ENCODE measurements at regions not wholly inside any gene's neighbourhood (a gene's known extent, or its start where the extent isn't known, plus 50 kb on each side); places are given as distances from the start of the nearest gene placed in this dataset.

DNA sequence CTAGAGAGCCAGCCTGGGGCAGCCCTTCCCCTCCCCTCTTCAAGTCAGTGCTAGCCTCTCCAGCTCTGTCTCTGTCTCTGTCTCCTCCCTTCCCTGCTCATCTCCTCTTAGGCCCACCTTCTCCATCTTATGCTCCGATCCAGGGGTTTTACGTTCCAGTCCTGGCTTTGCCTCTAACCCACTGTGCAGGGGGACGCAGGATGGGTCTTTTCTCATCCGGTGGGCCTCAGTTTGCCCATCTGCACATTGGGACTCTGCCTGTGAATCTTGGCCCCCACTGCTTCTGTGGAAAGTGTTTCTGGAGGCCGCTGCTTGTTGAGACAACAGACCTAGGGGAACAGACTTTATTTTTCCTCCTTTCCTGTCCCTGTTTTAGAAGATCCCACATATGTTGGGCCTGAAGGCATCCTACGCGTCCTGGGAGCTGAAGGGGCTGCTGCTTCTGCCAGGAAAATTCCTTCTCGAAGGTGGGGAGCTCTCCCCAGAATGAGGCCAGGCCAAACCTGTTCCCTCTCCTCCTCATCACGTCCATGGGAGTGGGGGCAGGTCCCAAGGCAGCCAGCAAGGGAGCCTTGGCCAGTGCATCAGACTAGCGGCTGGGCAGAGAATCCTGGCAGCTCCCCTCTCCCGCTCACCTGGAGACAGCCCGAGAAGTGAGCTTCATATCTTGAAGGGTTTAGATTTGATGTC, 99.5 kb upstream of the CSF3R start:
- FAIRE-seq (no peak), DNase-seq (ENCODE audit: low spot score) (no peak)

DNA sequence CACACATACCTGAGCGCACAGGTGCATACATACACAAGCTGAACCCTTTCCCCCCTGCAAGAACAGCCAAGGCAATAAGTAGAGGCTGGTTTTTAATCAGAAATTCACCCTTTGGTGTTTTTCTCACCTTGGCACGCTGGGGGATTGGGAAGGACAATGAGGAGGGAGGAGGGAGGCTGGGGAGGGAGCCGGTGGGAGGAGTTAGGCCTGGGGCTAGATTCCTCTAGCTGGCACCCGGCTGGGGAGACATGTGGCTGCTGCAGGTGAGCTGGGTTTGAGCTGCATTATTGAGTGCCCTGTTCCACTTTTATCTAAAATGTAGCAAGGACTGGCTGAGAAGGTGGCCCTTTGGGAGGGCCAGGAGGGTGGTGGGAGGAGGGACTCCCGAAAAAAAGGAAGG, 97.8 kb upstream of the CSF3R start:
- no peak for DNase-seq (ENCODE audit: low spot score)

DNA sequence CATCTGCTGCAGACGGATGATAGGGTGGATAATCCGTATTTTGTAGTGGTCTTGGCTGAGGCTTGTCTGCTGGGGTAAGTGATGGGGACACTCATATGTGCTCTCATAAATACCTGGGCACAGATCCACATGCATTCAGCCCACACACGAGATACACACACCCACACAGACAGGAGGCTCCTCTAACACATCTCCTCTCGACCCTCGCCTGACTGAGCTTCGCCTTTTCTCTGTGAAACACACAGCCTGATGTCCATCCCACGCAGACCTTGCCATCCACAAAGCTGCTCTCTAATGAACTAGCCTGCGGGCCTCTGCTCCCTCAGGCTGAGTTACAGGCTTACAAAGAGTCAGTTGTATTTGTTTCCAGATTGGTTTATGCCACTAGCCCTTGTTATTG, 96.3 kb upstream of the CSF3R start:
- DNase-seq (ENCODE audit: low spot score) (no peak), FAIRE-seq (no peak)

More for the DNA sequence above, 97.8 kb upstream of the CSF3R start:
- no peak for FAIRE-seq

DNA sequence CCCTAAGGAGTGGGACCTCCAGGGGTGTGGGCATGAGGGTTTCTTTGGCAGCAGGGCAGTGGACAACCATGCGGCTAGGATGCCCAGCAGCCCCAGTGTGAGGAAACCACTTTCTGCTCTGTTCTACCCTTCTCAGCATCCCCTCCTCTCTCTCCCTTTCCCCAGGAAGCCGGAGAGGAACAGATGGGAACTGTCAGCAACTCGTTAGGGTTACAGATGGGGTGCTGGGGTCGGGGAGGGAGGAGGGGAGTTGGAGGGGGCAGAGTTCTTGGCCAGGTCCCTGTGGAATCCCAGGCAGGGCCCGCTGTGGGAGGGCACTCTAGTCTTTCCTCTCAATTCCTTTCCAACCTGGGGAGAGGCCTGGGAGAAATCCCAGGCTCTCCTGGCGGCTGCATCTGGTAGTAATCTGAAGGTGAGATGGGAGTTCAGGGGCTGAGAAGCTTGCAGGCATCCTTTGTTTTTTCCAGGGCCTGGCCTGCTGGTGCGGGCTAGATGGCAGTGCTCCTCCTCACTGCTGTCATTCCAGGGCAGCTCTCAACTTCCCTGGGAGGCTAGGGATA, 93.9 kb upstream of the CSF3R start:
- DNase-seq (ENCODE audit: low spot score) (no peak), FAIRE-seq (no peak)

DNA sequence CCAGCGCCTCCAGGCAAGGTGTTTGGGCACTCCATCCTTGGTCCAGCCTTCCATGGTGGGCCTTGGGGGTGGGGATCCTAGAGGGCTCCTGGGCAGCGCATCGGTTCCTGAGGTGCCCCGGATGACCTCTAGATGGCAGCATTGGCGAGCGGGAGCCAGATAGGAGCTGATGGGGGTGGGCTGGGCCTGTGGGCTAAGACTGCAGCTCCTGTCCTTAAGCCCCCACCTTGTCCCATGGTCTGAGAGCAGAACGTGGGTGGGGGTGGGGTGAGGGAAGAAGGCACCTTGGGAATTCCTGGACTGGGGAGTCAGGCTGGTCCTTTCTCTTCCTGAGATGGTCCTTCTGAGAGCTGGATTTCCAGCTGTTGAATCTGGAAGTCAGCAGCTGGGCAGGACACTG, 93.4 kb upstream of the CSF3R start:
- no peak for DNase-seq (ENCODE audit: low spot score)
- no peak for FAIRE-seq

DNA sequence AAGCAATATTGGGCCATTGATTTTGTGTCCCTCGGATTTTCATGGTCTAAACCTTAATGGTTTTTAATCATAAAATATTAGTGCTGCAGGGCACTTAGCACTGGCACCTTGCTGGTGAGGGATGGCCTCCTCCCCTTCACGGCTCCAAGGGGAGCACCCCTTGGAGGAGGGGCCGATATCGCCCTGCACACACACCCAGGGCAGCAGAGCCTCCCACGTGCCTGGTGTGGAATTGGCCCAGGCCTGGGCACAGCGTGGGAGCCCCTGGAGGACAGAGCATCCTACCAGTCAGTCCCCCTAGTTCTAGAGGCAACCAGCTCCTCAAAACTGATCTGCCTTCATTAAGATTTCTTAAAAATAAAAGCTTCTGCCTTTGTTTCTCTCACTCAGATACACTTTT, 90.7 kb upstream of the CSF3R start:
- DNase-seq (ENCODE audit: low spot score) (no peak), FAIRE-seq (no peak)

DNA sequence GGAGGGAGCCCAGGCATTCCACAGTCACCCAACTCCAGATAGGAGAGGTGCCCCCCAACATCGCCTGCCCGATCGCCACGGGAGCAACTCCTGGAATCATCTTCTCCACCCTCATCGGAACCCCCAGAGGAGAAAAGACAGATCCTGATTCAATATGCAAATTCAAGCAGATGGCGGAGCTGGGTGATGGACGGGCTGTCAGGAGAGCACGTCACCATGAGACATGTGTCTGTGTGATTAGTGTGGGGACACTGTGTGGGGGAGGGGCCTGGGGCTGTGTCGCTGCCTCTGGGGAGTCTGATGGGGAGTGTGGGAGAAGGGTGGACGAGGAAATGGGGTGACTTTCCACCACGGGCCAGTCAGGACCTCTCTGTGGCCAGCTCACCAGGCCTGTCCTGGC, 90.2 kb upstream of the CSF3R start:
- no peak for DNase-seq (ENCODE audit: low spot score)

DNA sequence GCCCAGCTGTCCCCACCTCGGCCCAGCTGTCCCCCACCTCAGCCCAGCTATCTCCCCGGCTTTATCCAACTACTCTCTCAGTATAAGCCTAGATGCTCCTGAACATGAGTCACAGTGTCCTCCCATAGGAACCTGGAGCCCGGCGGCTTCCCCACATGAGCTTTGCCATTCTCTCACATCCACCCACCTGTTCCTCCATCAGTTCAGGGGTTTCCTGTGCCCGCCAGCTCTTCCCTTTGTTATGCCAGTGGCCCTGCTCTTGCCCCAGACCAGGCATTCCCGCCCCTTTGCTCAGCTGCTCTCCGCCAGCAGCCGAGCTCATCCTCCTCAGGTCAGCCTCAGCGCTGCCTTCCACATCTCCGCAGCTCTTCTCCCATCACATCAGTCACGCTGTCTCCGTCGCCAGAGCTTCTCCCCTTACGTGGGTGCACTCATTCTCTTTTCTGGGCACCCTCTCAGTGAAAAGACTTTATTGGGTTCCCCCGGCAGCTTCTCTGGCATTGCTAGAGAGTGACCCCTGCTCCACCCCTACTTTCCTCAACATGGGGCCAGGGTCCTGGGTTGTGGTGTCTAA, 89.5 kb upstream of the CSF3R start:
- DNase-seq (ENCODE audit: low spot score) (no peak), FAIRE-seq (no peak)

More for the DNA sequence above, 90.2 kb upstream of the CSF3R start:
- FAIRE-seq = no peak

DNA sequence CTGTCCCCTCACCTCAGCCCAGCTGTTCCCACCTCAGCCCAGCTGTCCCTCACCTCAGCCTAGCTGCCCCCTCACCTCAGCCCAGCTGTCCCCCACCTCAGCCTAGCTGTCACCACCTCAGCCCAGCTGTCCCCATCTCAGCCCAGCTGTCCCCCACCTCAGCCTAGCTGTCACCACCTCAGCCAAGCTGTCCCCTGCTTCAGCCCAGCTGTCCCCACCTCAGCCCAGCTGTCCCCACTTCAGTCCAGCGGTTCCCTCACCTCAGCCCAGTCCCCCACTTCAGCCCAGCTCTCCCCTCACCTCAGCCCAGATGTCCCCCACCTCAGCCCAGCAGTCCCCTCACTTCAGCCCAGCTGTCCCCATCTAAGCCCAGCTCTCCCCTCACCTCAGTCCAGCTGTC, 88.4 kb upstream of the CSF3R start:
- DNase-seq (ENCODE audit: low spot score) (no peak), FAIRE-seq (no peak)

DNA sequence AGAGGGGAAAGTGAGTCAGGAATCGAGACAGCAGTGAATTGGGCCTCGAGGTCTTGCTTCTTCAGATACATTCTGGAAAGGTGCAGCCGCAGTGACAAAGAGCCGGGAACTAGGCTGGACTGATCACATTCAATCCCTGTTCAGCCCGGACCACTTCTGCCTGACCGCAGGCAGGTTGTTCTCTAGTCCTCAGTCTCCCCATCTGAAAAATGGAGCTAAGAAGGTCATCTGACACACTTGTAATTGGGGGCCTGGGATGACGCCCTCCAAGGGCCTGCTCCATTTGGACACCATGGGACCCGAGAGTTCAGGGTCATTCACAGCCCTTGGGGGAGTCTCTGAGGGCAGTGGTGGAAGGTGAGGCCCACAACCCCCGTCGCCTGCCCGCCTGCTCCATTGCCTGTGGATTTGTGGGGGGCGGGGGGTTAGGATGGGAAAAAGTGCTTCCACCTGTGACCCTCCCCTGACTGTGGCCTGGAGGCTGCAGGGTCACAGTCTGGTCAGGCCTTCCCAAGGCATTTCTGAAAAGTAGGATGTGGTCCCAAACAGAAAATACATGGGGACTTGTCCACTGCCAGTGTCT, 87.9 kb upstream of the CSF3R start:
- DNase-seq (ENCODE audit: low spot score) (no peak), FAIRE-seq (no peak)

DNA sequence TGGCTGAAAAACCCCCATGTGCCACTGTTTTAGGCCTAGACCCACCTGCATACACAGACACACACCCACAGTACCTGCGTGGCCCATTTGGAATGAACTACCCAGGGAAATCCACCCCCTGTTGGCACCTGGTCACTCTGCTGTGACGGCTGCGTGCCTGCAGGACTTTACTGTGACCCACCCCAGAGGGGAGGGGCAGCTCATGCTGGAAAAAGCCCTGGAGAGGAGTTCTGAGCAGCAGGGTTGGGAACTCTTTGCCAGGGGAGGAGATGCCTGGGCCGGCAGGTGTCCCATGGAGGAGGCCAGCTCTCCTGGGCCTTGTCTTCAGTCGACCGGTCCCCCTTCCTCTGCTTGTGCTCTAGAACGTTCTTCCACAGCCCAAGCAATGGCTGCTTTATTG, 87.3 kb upstream of the CSF3R start:
- FAIRE-seq (no peak), DNase-seq (ENCODE audit: low spot score) (no peak)

DNA sequence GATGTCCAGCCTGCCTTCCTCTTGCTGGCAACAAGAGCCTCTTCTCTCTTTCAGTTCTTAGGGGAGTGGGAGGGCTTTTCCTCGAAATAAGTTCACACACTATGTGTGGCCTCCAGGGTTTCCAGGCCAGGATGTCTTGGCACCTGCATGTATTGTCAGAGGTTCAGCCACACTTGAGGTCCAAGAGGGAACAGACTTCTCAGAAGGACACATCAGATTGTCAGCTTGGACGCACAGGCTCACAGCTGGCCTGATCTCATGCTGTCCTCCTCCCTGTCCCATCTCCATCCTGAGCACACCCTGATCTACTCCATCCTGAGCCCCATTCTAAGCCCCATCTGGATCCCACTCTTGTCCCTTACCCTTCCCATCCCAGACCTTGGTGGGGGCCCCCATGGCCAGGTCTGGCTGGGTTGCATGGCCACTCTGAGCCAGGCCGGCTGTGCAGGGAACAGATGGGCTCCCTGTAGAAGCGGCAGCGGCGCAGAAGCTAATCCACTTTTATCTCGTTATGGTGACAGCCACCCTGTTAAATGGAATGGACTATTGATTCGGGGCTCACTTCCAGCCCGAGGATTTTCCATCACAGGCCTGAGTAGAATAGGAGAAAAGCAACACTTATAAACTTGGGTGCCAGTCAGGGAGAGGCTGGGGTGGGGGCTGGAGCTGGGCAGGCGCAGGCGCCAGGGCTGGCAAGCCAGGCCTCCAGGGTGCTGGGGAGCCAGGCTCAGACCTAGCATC, 85.1 kb upstream of the CSF3R start:
- DNase-seq (ENCODE audit: low spot score) = no peak
- FAIRE-seq = no peak

DNA sequence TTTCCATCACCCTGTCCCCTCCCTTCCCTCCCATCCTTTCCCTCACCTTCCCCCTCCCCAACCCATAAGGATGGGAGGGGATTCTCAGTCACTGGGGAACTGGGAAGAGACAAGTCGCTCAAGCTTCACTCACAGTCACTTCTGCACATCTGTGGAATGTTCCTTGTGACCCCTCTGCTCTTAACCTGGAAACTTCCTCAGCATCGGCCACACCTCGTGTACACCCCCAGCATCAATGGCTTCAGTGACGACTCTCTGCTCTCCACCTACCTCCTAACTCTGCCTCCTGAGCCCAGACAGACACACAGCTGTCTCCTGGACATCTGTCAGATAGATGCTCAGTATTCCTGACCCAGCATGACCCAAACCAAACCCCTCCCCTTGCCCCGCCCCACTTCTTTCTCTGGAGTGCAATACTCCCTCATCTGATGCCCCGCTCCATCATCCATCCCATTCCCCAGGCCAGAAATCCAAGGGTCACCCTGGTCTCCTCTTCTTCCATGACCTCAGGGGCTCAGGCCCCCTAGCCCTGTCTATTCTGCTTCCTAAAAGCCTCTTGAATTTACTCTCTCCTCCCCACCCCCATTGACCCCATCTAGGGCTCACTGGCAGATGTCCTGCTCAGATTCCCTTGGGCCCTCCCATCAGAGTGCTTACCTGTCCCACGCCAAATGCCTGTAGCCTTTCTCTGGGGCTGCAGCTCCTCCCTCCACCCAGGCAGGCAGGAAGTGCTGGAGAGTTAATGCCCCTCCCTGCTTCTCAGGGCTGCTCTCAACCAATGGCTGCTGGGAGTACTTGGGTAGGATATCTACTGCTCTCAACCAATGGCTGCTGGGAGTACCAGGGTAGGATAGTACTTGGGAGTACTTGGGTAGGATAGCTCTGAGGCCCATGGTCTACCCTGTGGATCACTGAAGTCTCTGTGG, 83.1 kb upstream of the CSF3R start:
- FAIRE-seq = no peak

DNA sequence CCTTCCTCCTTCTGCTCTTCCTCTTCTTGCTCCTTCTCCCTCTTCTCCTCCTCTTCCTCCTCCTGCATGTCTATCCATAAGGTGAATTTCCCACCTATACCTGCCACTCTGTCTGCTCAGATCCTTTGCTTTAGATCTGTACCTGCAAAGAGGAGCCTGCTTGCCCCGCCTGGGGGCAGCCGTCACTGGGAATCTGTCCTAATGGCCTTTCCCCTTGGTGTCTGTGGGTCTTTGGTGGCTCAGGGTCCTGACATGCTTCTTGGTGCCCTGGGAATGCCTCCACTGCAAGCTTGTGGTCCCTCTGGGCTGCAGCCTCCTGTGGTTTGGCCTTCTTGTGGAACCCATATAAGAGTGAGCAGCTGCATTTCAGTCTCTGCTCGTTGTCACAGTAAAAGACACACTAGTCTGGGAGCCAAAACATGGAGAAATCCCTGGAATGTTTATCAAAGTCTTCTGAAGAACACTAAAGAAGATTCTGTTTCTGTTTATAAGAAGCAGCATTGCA, 79.5 kb upstream of the CSF3R start:
- DNase-seq (ENCODE audit: low spot score) (no peak), FAIRE-seq (no peak)

More for the DNA sequence above, 83.1 kb upstream of the CSF3R start:
- DNase-seq (ENCODE audit: low spot score) = no peak

DNA sequence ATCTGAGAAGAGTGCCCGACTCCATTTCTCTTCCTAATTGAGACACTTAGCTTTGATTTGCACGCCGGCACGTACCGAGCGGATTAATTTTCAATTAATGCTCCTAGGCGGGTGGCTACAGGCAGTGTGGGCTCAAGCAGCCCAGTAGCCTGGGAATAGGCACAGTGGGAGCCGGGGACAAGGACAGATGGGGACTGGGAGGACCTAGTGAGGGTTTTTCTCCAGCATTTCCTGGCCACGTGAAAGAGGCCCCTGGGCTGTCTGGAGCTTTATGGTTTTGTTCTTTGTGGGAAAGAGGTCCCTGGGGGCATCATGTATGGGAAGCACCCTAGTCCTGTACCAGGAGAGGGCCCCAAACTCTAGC, 78.6 kb upstream of the CSF3R start:
- FAIRE-seq = no peak
- DNase-seq (ENCODE audit: low spot score) = no peak

DNA sequence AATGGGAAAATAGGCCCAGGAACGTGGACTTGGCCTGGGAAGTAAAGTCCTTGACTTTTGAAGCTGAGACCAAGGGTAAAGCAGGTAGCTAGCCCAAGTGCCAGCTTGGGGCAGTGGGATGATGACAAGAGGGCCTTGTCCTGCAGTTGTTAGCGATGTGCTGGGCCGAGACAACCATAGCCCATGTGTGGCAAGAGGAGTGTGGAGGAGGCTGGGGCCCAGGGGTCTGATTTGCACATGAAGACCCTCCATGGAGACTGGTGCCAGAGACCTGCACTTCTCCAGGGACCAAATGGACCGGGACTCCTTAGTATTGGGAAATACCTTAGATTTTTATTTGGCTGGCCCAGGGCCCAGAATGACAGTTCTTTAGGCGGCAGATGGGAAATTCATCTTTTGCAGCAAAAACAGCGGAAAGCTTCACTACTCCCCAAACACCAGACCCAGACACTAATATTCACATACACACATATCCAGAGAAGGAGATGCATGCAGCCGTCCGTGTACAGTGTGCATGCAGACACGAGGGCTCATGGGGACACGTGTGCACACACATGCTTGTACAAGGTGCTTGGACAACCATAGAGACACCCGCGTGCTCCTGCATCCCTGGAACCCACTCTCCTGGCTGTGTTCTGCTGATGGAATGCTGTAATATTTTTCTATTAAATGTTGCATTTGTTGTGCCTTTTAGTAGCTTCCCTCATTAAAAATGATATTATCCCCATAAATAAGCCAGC, 78.1 kb upstream of the CSF3R start:
- DNase-seq (ENCODE audit: low spot score) (no peak), FAIRE-seq (no peak)

DNA sequence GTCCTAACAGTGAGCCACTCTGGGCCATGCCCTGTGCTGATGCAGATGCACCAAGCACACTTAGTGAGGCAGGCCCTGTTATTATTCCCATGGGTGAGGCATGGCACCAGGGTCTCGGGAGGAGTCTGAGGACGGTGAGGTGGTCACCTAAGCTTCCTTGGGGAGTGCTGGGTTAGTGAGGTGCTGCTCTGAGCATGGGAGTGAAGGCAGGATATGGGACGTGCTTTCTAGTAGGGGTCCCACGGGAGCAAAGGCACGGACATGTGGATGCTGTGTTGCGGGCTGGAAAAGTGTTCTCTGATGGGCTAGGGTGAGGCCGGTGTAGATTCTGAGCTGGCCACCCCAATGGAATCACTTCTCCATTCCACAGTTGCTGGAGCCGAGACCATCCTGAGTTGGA, 77.5 kb upstream of the CSF3R start:
- DNase-seq (ENCODE audit: low spot score) (no peak), FAIRE-seq (no peak)

DNA sequence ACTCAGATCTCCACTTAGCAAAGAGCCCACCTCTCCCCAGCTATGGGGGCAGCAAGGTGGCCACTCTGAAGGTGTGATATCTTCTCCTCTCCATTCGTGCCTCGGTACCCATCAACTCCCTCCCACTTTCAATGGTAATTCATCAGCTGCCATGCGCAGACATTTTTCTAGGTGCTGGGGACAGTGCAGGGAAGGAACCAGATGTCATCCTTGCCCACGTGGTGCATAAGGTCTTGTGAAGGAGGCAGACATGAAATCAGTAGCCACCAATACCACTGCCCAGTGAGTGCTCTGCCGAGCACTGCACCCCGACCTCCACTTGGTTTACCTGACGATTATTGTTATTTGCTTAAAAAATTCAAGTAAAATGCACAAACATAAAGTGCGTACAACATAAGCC, 76.3 kb upstream of the CSF3R start:
- no peak for DNase-seq (ENCODE audit: low spot score)
- no peak for FAIRE-seq

DNA sequence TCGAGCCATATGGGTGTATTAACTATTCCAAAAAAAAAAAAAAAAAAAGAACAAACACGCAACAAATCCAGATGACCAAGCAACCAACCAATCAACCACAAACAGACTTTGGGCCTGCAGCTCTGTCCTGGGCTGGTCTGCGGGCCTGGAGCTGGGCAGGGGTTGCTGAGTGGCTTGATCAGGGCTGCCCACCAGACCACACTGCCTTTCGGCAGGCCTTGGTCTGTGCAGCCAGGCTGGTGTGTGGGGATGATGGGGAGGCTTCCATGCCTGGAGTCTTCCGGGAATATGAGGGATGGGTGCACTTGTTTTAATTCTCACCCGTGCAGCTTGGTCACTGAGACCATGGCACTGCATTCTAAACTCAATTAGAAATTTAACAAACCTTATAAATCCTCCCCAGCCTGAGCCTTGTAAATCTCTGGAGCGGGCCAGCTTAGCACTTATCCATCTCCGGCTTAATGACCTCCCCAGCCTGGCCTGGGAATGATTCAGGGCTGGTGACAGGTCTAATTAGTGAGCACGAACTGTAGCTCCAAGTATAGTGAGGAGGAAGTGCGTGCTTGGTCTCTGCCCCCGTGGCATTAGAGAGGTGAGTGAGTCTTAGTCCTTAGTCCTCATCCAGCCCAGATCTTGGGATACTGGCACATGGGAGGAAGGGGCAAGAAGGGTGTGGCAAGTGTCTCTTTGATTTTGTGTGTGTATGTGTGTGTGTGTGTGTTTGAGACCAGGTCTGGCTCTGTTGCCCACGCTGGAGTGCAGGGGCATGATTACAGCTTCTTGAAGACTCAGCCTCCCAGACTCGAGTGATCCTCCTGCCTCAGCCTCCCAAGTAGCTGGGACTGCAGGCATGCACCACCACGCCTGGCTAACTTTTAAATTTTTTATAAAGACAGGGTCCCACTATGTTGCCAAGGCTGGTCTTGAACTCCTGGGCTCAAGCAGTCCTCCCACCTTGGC, 74.6 kb upstream of the CSF3R start:
- FAIRE-seq (no peak), DNase-seq (ENCODE audit: low spot score) (no peak)
